ENCODE measurements at regions not wholly inside any gene's neighbourhood (a gene's known extent, or its start where the extent isn't known, plus 50 kb on each side); places are given as distances from the start of the nearest gene placed in this dataset.

- TF ChIP-seq ZEB2 (tag by site-specific recombination; IDR thresholded peaks at IDR 0.05) (peak; percentile 62; the same call in 1 of the 2 replicates), PRDM1 (tag by site-specific recombination; IDR thresholded peaks at IDR 0.05) (peak; percentile 78), ZNF664 (tag by site-specific recombination; IDR thresholded peaks at IDR 0.05) (peak; percentile 60; the same call in 1 of the 2 replicates), ZNF24 (tag by site-specific recombination; IDR thresholded peaks at IDR 0.05) (peak; percentile 55; the same call in 1 of the 2 replicates), EGR2 (tag by site-specific recombination; IDR thresholded peaks at IDR 0.05; ENCODE audit: low read depth) (peak; percentile 53), BCL11B (tag by site-specific recombination; IDR thresholded peaks at IDR 0.05; ENCODE audit: low read depth) (no peak), ZNF148 (tag by site-specific recombination; IDR thresholded peaks at IDR 0.05; ENCODE audit: borderline replicate concordance) (no peak), HIC1 (tag by site-specific recombination; IDR thresholded peaks at IDR 0.05) (no peak), ZNF362 (tag by site-specific recombination; IDR thresholded peaks at IDR 0.05) (no peak), HOXD13 (CRISPR knock-in tag; IDR thresholded peaks at IDR 0.05; ENCODE audit: borderline replicate concordance) (no peak), SCRT2 (tag by site-specific recombination; IDR thresholded peaks at IDR 0.05) (0 out of 2 replicates have a peak, but pooled peaks have one; percentile 16), ZNF394 (tag by site-specific recombination; IDR thresholded peaks at IDR 0.05; ENCODE audit: borderline replicate concordance) (no peak), ZNF274 (IDR thresholded peaks at IDR 0.05; ENCODE audit: low read length) (no peak), ZNF274 (tag by site-specific recombination; IDR thresholded peaks at IDR 0.05; ENCODE audit: borderline replicate concordance) (no peak), PRDM10 (tag by site-specific recombination; IDR thresholded peaks at IDR 0.05) (no peak), ZNF266 (tag by site-specific recombination; IDR thresholded peaks at IDR 0.05; ENCODE audit: low read depth) (no peak), MEIS1 (CRISPR knock-in tag; IDR thresholded peaks at IDR 0.05; ENCODE audit: borderline replicate concordance) (no peak), ZNF626 (tag by site-specific recombination; IDR thresholded peaks at IDR 0.05) (no peak), IKZF3 (tag by site-specific recombination; IDR thresholded peaks at IDR 0.05) (peak; percentile 59; the same call in 1 of the 2 replicates), BCL6B (tag by site-specific recombination; IDR thresholded peaks at IDR 0.05) (no peak)
Observed at GRCh38 chr1:234875953-234876855, 252.4 kb downstream of the TOMM20 start (continued).

Data from HEK293 (cell line).